HG03045 (cell line): ENCODE measurements at regions not wholly inside any gene's neighbourhood (a gene's known extent, or its start where the extent isn't known, plus 50 kb on each side); places are given as distances from the start of the nearest gene placed in this dataset.

ENCODE experiments used
- ATAC-seq: cut with Tn5 transposase; IDR thresholded peaks from one replicate; pipeline ENCODE4 v1.9.1; 2021; ENCODE audit warnings: mild to moderate bottlenecking, moderate library complexity; ENCODE audit not compliant: unreplicated experiment

DNA sequence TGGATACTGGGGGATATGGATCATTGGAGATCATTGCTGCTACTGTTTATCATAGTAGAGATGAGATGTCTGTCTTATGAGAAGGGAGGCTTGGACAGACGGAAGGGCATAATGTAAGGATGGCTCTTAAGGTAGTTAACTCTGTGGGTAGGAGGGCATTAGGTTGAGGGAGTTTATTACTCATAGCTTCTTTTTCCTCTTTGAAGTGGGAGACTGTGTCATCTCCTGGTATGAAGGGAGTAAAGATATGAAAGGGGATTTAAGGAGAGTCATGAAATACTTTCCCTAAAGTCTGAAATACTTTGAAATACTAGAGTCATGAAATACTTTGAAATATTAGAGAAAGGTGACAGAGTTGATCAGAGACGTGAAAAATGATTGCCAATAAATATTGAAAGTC is 255.5 kb upstream of the PITX2 start:
- ATAC-seq = no peak

DNA sequence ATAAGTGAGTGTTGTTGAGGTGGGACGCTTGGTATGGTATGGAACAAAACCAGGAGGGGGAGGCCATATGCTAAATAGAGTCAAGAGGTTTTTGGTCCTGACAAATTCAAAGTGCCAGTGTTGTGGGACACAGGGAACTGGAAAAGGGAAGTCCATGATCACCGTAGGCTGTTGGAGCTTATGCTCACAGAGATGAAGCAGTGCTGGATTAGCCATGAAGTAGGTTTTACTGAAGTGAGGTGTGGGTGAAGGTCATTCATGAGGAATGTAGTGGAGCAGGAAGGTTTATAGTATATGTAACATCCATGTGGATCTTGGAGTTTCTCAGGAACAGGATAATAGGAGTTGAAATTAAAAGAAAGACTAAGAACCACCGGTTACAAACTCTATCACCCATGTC is 256.1 kb upstream of the PITX2 start:
- ATAC-seq = no peak

GRCh38 chr4:110886270-110886669 is 263.4 kb upstream of the PITX2 start:
- ATAC-seq = no peak

DNA sequence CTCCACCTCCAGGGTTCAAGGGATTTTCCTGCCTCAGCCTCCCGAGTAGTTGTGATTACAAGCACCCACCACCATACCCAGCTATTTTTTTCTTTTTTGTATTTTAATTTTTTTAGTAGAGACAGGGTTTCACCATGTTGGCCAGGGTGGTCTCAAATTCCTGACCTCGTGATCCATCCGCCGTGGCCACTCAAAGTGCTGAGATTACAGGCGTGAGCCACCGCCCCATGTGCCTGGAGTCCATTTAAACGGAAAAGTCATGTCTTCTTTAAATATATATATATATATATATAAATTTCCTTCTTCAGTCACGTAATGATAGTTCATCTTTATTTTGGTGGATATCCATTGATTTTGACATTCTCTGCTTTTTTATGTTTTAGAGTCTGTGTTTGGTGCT is 264.0 kb upstream of the PITX2 start:
- ATAC-seq = no peak

GRCh38 chr4:110897784-110898183 is 274.9 kb upstream of the PITX2 start:
- no peak for ATAC-seq

DNA sequence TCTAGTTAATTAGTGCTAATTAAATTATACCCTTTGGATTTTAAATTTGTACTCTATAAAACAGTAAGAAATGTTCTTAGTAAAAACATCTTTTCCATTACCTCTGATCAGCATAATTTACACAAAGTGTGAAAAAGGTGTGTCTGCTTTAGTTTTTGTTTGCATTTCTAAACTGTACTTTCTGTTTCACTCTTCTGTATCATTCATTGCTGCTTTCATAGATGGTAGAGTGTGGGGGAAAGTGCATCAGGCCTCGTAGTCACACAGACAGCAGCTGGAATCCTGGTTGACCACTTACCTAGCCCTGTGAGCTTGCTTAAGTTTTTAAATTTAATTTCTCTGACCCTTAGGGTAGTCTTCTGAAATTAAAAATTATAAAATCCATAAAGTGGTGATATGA is 275.4 kb upstream of the PITX2 start:
- peak; percentile 72 for ATAC-seq

GRCh38 chr4:110900213-110900769 is 277.4 kb upstream of the PITX2 start:
- no peak for ATAC-seq

DNA sequence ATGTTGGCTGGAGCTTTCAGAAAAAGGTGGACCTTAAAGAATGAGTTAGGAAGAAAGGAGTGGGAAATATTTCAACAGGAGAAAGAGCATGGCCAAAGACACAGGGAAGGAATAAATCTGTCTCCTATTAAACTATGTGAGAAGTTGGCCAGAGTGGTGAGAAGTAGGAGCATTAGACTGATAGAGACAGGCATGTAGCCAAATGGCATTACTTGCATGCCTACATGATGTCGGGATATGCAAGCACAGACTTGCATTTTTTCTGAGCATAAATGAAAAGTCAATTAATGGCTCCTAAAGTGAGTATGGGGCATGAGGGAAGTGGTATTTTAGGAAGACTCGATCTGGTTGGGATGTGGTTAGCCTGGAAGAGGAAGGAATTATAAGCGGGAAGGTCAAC is 279.6 kb upstream of the PITX2 start:
- no peak for ATAC-seq

GRCh38 chr4:110904435-110905065 is 281.7 kb upstream of the PITX2 start:
- no peak for ATAC-seq

GRCh38 chr4:110905367-110905766 is 282.5 kb upstream of the PITX2 start:
- ATAC-seq = no peak

DNA sequence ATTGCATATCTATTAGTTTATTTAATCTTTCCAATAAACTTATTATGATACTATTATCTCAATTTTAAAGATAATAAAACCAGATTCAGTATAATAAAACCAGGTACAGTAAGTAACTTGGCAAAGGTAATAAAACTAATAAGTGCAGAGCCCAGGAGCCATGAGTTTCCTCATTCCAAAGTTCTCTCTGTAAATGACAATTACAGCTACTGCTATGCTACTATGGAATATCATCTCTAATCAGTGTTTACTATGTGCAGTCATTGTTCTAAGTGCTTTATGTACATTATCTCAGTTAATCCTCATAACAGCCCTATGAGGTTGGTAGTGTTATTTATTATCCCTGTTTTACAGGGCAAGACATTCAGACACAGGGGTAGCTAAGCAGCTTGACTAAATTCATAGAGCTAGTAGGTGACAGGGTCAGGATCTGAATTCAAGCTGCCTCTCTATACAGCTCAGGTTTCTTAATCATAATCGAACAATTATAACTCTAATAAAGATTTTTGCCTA is 285.0 kb upstream of the PITX2 start:
- ATAC-seq = no peak

DNA sequence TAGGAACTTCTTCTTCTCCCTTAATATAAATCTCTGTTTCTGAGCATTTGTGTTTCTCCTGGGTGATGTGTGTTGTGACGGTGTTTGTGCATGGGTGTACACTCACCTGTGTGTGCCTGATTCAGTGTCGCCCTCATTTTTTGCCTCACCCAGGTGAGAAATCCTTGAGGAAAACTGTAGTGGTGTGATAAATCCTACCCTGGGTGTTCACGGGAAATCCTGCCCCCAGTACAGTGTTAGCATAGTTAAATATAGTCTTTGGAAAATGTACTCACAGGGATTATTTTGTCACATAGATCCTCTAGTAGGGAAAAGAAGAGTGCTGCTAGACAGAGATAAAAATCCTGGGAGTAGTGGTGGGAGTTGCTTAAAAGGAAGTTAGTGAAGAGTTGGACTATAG is 291.9 kb upstream of the PITX2 start:
- no peak for ATAC-seq

- ATAC-seq = no peak
These were observed 292.4 kb upstream of the PITX2 start for GRCh38 chr4:110915301-110915700.

GRCh38 chr4:110916505-110916904 is 293.6 kb upstream of the PITX2 start:
- no peak for ATAC-seq

DNA sequence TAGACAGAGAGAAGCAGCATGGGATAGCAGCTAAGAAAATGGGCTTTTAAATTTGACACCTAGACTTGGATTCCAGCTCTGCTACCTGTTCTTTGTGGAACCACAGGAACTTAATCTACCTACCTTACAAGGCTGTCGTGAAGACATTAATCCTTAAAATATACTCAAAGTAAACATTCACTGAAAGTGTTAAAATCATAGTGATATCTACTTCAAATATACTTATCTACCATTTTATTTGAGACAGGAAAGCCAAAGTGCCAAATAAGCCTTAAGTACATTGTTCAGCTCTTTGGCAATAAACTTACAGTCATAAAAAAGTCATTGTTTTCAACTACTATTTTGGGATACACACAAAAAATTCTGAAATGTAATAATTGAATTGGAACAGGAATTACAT is 295.0 kb upstream of the PITX2 start:
- ATAC-seq = no peak

- ATAC-seq = no peak
These were observed 298.1 kb upstream of the PITX2 start for GRCh38 chr4:110920990-110921389.

DNA sequence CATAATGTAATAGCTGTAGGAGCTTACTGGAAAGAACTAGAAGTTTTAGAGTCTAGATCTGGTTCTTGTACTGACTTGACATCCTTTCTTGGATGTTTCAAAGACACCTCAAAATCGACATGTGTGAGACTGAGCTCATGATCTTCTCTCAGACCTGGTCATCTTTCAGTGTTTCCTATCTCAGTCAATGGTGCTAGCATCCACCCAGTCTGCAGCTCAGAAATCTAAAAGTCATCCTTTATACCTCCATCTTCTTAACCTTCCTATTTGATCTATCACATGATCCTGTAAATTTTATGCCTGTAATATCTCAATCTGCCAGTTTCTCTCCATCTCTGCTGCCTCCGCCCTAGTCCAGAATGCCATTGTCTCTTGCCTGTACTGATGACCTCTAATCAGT is 301.9 kb upstream of the PITX2 start:
- no peak for ATAC-seq

DNA sequence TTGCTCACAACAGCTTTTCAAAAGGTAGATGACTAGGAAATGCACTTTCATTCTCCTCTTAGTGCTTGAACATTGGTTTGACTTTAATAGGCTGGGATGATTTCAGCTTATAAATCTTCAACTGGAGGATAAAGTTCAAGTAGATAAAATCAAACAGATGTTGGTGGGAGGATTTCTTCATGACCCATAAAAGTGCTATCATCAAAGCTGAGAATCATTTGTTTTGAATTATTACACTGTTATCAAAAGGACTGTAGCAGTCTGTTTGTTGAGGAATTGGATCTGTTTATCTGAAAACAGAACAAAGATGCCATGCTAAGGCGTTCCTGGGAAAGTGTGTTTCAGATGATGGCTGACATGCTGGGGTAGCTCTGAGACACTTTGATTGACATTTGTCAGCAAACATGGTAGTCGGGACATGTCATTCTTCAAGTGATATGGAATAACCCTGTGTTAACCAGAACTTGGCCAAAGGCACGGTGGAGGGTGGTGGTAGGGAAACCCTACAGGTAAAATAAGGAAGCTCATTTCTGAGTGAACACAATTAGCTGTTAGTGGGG is 304.0 kb upstream of the PITX2 start:
- no peak for ATAC-seq

DNA sequence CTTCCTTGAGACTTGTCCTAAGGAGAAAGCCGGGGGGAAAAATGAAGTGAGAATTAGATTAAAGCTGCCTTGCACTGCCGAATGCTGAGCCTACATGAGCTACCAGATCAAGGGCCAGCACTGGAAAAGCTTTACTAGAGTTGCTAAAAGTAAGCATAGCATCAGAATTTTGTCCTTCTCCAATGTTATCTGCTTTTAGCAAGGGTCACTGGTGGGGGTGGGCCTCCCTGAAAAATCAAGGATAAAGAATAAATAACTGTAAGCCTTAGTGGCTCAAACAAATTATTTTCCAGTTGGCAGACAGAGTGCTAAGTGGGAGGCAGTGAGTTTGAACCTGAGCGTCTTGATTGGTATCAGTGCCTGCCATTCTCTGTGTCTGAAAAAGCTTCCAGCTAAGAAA is 310.5 kb upstream of the PITX2 start:
- no peak for ATAC-seq

GRCh38 chr4:110944501-110944900 is 321.6 kb upstream of the PITX2 start:
- ATAC-seq = no peak

GRCh38 chr4:110945600-110945999 is 322.7 kb upstream of the PITX2 start:
- no peak for ATAC-seq

DNA sequence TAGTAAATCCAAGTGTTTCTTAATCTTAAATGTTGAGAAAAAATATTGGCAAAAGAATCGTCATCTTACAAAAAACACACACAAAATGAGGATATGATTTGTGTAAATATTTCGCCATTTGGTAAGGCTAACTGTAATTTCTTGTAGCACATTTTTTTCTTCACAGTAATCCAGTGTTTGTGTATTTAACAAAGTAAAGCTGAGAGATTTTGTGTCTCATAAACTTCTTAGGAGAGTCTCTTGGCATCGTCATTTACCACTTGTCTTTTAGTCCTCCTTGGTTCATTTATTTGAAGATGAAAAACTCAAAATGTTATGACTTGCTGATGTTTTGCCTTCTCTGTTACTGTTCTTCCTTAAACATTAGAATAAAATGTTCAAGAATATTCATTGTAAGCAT is 326.7 kb upstream of the PITX2 start:
- ATAC-seq = no peak

DNA sequence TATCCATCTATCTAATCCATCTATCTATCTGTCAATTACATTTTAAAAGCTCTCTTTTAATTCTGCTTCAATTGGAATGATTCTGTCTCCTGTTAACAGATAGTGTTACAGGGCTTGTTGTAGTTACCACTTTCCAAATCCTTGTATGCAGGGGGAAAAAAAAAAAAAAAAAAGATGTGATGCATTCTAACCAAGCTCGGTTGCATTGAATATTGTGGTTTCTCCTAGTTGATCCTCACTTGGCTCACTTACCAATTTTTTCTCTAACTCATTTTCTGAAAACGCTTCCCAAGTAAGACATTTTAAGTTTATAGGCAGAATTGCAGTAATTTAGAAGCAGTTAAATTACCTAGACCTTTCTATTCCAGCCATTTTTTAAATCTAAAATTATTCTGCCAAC is 327.9 kb upstream of the PITX2 start:
- no peak for ATAC-seq
